ENCODE measurements at regions not wholly inside any gene's neighbourhood (a gene's known extent, or its start where the extent isn't known, plus 50 kb on each side); places are given as distances from the start of the nearest gene placed in this dataset.

DNA sequence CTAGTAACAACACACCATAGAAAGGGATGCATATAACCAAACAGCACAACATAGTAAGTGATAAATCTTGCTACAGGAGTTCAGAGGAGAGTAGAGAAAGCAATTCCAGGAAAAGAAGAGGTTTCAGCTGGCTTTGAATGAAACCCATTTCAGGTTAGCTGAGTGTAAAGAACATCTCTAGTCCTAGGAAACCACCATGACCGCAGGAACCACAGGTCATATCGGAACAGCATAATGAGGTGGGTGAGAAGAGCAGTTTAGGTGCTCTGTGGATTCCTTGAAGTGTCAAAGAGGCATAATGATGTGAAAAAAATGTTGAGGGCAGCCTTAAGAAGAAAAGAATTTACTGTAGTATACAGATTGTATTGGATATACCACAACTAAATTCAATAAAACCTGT, 507.5 kb downstream of the MTRR start:
- Histone ChIP-seq H3K27me3 (ENCODE audit: insufficient read depth, insufficient read length) (no peaks in the 10 kb centered on the region), H3K9me3 (ENCODE audit: insufficient read depth, low read length) (no peaks in the 10 kb centered on the region), H3K36me3 (ENCODE audit: insufficient read depth, insufficient read length, low read length) (no peaks in the 10 kb centered on the region), H3K4me1 (ENCODE audit: insufficient read depth, insufficient read length) (no peaks in the 10 kb centered on the region), H3K9ac (ENCODE audit: insufficient read length, low read depth) (no peak overlapping the region), H3K4me3 (ENCODE audit: insufficient read length, low read depth) (no peak overlapping the region)
- DNase-seq (ENCODE audit: low read depth, low spot score): no peak
- TF ChIP-seq SUZ12 (IDR thresholded peaks at IDR 0.05; ENCODE audit: extremely low read depth, insufficient read depth, insufficient read length) (no peak), ZNF274 (IDR thresholded peaks at IDR 0.05; ENCODE audit: low read depth, low read length) (no peak), YY1 (IDR thresholded peaks at IDR 0.05; ENCODE audit: insufficient read depth, insufficient read length) (no peak)

DNA sequence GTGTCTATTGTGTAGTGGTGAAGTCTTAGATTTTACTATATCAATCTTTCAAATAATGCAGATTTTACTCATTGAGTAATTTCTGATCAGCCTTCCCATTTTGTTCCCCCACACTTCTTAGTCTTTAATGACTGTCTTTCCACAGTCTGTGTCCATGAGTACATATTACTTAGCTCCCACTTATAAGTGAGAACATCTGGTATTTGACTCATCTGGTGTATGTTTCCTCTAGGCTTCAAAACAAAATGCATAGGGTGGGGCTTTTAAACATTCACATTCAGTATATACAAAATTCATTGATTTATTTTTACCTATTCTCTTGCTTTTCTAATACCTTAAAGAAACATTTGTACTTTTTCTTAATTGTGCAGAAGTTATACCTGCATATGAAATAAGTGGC, 513.0 kb downstream of the MTRR start:
- Histone ChIP-seq H3K9me3 (ENCODE audit: insufficient read depth, low read length) (no peaks in the 10 kb centered on the region), H3K4me1 (ENCODE audit: insufficient read depth, insufficient read length) (no peaks in the 10 kb centered on the region), H3K9ac (ENCODE audit: insufficient read length, low read depth) (no peak overlapping the region), H3K27me3 (ENCODE audit: insufficient read depth, insufficient read length) (no peaks in the 10 kb centered on the region), H3K4me3 (ENCODE audit: insufficient read length, low read depth) (no peak overlapping the region), H3K36me3 (ENCODE audit: insufficient read depth, insufficient read length, low read length) (no peaks in the 10 kb centered on the region)
- TF ChIP-seq ZNF274 (IDR thresholded peaks at IDR 0.05; ENCODE audit: low read depth, low read length) (no peak), YY1 (IDR thresholded peaks at IDR 0.05; ENCODE audit: insufficient read depth, insufficient read length) (no peak), SUZ12 (IDR thresholded peaks at IDR 0.05; ENCODE audit: extremely low read depth, insufficient read depth, insufficient read length) (no peak)
- no peak for DNase-seq (ENCODE audit: low read depth, low spot score)

DNA sequence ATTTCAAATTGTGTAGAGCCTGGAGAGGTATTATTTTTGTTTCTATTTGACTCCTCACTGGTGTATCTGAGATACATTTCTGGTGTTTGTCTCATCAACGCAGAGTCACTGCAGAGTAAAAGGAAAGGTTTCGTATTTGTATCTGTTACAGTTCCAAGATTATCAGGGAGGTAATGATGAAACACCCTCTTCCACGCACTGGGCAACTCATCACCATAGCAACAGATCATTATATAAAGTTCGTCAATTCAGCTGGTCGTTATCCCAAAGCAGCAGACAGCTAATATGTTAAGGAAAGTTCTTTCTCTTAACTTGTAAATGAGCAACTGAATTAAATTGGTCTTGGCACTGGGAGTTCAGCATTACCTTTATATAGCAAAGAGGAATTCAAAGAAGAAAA, 513.5 kb downstream of the MTRR start:
- Histone ChIP-seq H3K9me3 (ENCODE audit: insufficient read depth, low read length) (no peaks in the 10 kb centered on the region), H3K9ac (ENCODE audit: insufficient read length, low read depth) (no peak overlapping the region), H3K4me1 (ENCODE audit: insufficient read depth, insufficient read length) (no peaks in the 10 kb centered on the region), H3K27me3 (ENCODE audit: insufficient read depth, insufficient read length) (no peaks in the 10 kb centered on the region), H3K36me3 (ENCODE audit: insufficient read depth, insufficient read length, low read length) (no peaks in the 10 kb centered on the region), H3K4me3 (ENCODE audit: insufficient read length, low read depth) (no peak overlapping the region)
- DNase-seq (ENCODE audit: low read depth, low spot score): no peak
- TF ChIP-seq YY1 (IDR thresholded peaks at IDR 0.05; ENCODE audit: insufficient read depth, insufficient read length) (no peak), SUZ12 (IDR thresholded peaks at IDR 0.05; ENCODE audit: extremely low read depth, insufficient read depth, insufficient read length) (no peak), ZNF274 (IDR thresholded peaks at IDR 0.05; ENCODE audit: low read depth, low read length) (no peak)

DNA sequence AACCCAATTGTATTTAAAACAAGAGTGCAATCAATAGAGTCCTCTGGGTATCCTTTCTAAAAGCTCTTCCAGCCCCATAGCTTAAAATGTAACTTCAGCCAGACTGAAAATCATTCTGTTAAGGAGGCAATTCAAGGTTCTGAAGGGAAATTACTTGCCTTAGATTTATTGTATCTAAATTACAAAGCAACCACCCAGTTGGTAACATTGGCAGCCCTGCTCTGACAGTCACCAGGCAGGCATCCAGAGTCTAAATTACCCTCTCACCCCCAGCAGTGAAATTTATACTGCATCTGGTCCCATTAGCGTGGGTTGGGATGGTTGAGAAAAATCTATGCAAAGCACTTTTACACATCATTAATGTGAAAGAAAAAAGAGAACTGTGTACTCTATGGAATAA, 514.7 kb downstream of the MTRR start:
- H3K9ac ChIP-seq (ENCODE audit: insufficient read length, low read depth): no peak overlapping the region
- no peaks in the 10 kb centered on the region for H3K36me3 ChIP-seq (ENCODE audit: insufficient read depth, insufficient read length, low read length)
- no peaks in the 10 kb centered on the region for H3K9me3 ChIP-seq (ENCODE audit: insufficient read depth, low read length)
- TF ChIP-seq SUZ12 (IDR thresholded peaks at IDR 0.05; ENCODE audit: extremely low read depth, insufficient read depth, insufficient read length) (no peak), YY1 (IDR thresholded peaks at IDR 0.05; ENCODE audit: insufficient read depth, insufficient read length) (no peak), ZNF274 (IDR thresholded peaks at IDR 0.05; ENCODE audit: low read depth, low read length) (no peak)
- DNase-seq (ENCODE audit: low read depth, low spot score): no peak
- H3K4me3 ChIP-seq (ENCODE audit: insufficient read length, low read depth): no peak overlapping the region
- no peaks in the 10 kb centered on the region for H3K4me1 ChIP-seq (ENCODE audit: insufficient read depth, insufficient read length)
- H3K27me3 ChIP-seq (ENCODE audit: insufficient read depth, insufficient read length): no peaks in the 10 kb centered on the region

DNA sequence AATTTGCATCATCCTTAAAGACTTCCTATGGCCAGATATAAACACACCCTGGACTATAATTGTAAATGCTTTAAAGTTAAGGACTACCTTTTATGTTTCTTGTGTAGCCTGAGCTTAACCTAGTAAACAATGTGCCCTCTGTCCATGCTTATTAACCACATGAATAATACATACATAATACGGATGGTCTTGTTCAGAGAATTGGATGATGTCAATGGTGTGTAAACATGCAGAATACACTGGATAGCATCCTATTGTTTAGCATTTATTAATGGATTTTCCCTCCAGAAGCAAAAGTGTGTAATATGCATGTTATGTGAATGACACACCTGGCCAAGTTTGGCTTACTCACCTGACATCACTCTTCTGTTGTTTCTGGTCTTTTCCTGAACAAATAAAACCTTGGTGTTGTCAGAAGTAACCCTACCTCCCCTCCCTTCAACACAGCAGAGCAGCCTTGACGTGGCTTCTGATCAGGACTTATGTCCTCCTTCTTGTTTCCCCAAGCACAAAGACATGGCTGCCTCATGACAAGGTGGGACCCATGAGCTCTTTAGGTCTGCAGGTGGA, 517.9 kb downstream of the MTRR start:
- Histone ChIP-seq H3K4me3 (ENCODE audit: insufficient read length, low read depth) (no peak overlapping the region), H3K27me3 (ENCODE audit: insufficient read depth, insufficient read length) (no peaks in the 10 kb centered on the region), H3K4me1 (ENCODE audit: insufficient read depth, insufficient read length) (no peaks in the 10 kb centered on the region), H3K9me3 (ENCODE audit: insufficient read depth, low read length) (no peaks in the 10 kb centered on the region), H3K36me3 (ENCODE audit: insufficient read depth, insufficient read length, low read length) (no peaks in the 10 kb centered on the region), H3K9ac (ENCODE audit: insufficient read length, low read depth) (no peak overlapping the region)
- no peak for DNase-seq (ENCODE audit: low read depth, low spot score)
- no peak for TF ChIP-seq SUZ12 (IDR thresholded peaks at IDR 0.05; ENCODE audit: extremely low read depth, insufficient read depth, insufficient read length)
- no peak for TF ChIP-seq YY1 (IDR thresholded peaks at IDR 0.05; ENCODE audit: insufficient read depth, insufficient read length)
- no peak for TF ChIP-seq ZNF274 (IDR thresholded peaks at IDR 0.05; ENCODE audit: low read depth, low read length)

DNA sequence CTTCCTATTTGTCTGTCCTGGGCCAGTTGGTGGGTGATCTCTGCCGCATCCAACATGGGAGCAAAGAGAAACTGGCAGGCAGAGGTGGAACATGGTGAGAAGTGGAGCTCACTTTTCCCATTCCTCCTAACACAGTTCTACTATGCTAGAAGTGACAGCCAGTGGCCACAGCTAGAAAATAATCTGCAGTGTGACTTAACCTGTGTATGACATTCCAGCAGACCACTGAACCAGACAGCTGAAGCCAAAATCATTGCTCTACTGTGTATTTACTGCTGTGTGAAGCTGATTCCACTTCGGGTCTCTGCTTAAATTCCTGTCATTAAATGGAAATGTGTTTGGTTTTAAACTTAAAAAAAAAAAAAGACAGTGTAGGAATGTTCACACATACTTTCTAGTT, 523.0 kb downstream of the MTRR start:
- no peak for TF ChIP-seq SUZ12 (IDR thresholded peaks at IDR 0.05; ENCODE audit: extremely low read depth, insufficient read depth, insufficient read length)
- no peak for TF ChIP-seq ZNF274 (IDR thresholded peaks at IDR 0.05; ENCODE audit: low read depth, low read length)
- no peak for TF ChIP-seq YY1 (IDR thresholded peaks at IDR 0.05; ENCODE audit: insufficient read depth, insufficient read length)
- Histone ChIP-seq H3K4me3 (ENCODE audit: insufficient read length, low read depth) (no peak overlapping the region), H3K36me3 (ENCODE audit: insufficient read depth, insufficient read length, low read length) (no peaks in the 10 kb centered on the region), H3K9ac (ENCODE audit: insufficient read length, low read depth) (no peak overlapping the region), H3K4me1 (ENCODE audit: insufficient read depth, insufficient read length) (no peaks in the 10 kb centered on the region), H3K27me3 (ENCODE audit: insufficient read depth, insufficient read length) (no peaks in the 10 kb centered on the region), H3K9me3 (ENCODE audit: insufficient read depth, low read length) (no peaks in the 10 kb centered on the region)
- DNase-seq (ENCODE audit: low read depth, low spot score): no peak

DNA sequence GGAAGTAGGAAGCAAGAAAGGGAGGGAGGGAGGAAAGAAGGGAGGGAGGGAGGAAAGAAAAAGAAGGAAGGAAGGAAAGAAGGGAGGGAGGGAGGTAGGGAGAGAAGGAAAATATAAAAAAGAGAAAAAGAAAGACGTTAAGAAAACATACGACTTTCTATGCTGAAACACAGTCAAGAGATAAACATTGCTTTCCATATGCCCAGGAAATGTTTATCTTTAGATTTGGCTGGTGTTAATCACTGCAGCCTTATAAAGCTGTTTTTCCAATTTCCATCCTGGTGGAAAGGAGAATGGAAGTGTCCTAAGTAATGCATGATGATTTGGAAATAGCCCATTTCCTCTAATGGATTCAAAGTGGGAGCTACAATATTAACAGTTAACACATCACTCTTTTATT, 524.3 kb downstream of the MTRR start:
- Histone ChIP-seq H3K9ac (ENCODE audit: insufficient read length, low read depth) (no peak overlapping the region), H3K27me3 (ENCODE audit: insufficient read depth, insufficient read length) (no peaks in the 10 kb centered on the region), H3K9me3 (ENCODE audit: insufficient read depth, low read length) (no peaks in the 10 kb centered on the region), H3K36me3 (ENCODE audit: insufficient read depth, insufficient read length, low read length) (no peaks in the 10 kb centered on the region), H3K4me1 (ENCODE audit: insufficient read depth, insufficient read length) (no peaks in the 10 kb centered on the region), H3K4me3 (ENCODE audit: insufficient read length, low read depth) (no peak overlapping the region)
- TF ChIP-seq SUZ12 (IDR thresholded peaks at IDR 0.05; ENCODE audit: extremely low read depth, insufficient read depth, insufficient read length) (no peak), YY1 (IDR thresholded peaks at IDR 0.05; ENCODE audit: insufficient read depth, insufficient read length) (no peak), ZNF274 (IDR thresholded peaks at IDR 0.05; ENCODE audit: low read depth, low read length) (no peak)
- no peak for DNase-seq (ENCODE audit: low read depth, low spot score)
